Neutrophil (primary cell): ENCODE measurements at regions not wholly inside any gene's neighbourhood (a gene's known extent, or its start where the extent isn't known, plus 50 kb on each side); places are given as distances from the start of the nearest gene placed in this dataset.

Experiments used
- H3K27ac ChIP-seq: fragments of 200-600 bp; sonication (generic); 2 replicates; pipeline ENCODE4 v1.5.1; 2016; ENCODE audit warnings: mild to moderate bottlenecking, moderate library complexity
- H3K27me3 ChIP-seq: fragments of 200-600 bp; sonication (generic); 2 replicates; pipeline ENCODE4 v1.6.0; 2016; ENCODE audit warnings: mild to moderate bottlenecking
- H3K36me3 ChIP-seq: fragments of 200-600 bp; sonication (generic); 2 replicates; pipeline ENCODE4 v1.5.1; 2017
- H3K4me1 ChIP-seq, 2 experiments: fragments of 200-600 bp in 1 of 2; sonication (generic) in 1 of 2; 1 replicate in 1 of 2; 2 replicates in 1 of 2; pipeline versions ENCODE4 v1.5.1 to v1.6.1; 2013 to 2016; ENCODE audit warnings: low read depth in 1 of 2, low read length in 1 of 2, mild to moderate bottlenecking in 1 of 2, moderate library complexity in 1 of 2; ENCODE audit not compliant: control insufficient read depth in 1 of 2, insufficient read depth in 1 of 2
- H3K4me3 ChIP-seq, 2 experiments: fragments of 200-600 bp in 1 of 2; sonication (generic) in 1 of 2; 1 replicate in 1 of 2; 2 replicates in 1 of 2; pipeline ENCODE4 v1.5.1; 2013 to 2016; ENCODE audit warnings: low read depth in 1 of 2, low read length in 1 of 2, mild to moderate bottlenecking in 1 of 2, moderate library complexity in 1 of 2
- H3K9me3 ChIP-seq: fragments of 200-600 bp; sonication (generic); 2 replicates; pipeline ENCODE4 v1.5.1; 2016
- CTCF ChIP-seq: fragments of 200-600 bp; sonication (generic); IDR thresholded peaks from 2 replicates; pipeline ENCODE4 v1.5.1; 2016; ENCODE audit warnings: antibody characterized with exemption

DNA sequence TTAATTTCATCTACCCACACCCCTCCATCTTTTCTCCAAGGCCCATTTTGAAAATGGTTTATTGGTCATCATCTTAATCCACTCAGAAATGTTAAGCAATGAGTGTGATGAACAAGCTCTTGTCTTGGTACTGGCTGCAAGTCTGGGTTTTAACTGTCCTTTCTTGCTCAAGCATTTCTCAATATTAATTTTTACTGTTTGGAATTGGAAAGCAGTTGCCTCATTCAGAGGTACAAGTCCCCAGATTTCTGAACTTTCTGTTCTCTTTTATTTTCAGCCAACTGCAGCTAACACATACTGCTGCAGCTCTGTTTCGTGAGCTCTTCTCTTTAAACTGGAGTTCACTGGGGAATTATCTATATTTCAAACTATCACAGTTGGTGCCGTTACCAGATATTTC is 99.4 kb upstream of the TEX51 start:
- no peak for TF ChIP-seq CTCF
- no peak overlapping the region for H3K27ac ChIP-seq
- H3K27me3 ChIP-seq = peaks cover 6% of the 10 kb centered on the region
- H3K4me3 ChIP-seq = no peak overlapping the region
- no peaks in the 10 kb centered on the region for H3K36me3 ChIP-seq
- H3K4me1 ChIP-seq = peaks cover 5% of the 10 kb centered on the region in 2 experiments
- H3K9me3 ChIP-seq = no peaks in the 10 kb centered on the region

GRCh38 chr2:126801473-126801872 is 97.2 kb upstream of the TEX51 start:
- peaks cover 5% of the 10 kb centered on the region in 2 experiments for H3K4me1 ChIP-seq
- H3K27me3 ChIP-seq = no peaks in the 10 kb centered on the region
- H3K27ac ChIP-seq = no peak overlapping the region
- TF ChIP-seq CTCF = no peak
- no peak overlapping the region for H3K4me3 ChIP-seq
- H3K9me3 ChIP-seq = no peaks in the 10 kb centered on the region
- no peaks in the 10 kb centered on the region for H3K36me3 ChIP-seq

- H3K4me3 ChIP-seq = no peak overlapping the region
- no peak overlapping the region for H3K27ac ChIP-seq
- H3K36me3 ChIP-seq = no peaks in the 10 kb centered on the region
- peaks cover 5% of the 10 kb centered on the region in 2 experiments for H3K4me1 ChIP-seq
- H3K9me3 ChIP-seq = no peaks in the 10 kb centered on the region
- no peaks in the 10 kb centered on the region for H3K27me3 ChIP-seq
- no peak for TF ChIP-seq CTCF
Measured at GRCh38 chr2:126802316-126802715, 96.4 kb upstream of the TEX51 start.

DNA sequence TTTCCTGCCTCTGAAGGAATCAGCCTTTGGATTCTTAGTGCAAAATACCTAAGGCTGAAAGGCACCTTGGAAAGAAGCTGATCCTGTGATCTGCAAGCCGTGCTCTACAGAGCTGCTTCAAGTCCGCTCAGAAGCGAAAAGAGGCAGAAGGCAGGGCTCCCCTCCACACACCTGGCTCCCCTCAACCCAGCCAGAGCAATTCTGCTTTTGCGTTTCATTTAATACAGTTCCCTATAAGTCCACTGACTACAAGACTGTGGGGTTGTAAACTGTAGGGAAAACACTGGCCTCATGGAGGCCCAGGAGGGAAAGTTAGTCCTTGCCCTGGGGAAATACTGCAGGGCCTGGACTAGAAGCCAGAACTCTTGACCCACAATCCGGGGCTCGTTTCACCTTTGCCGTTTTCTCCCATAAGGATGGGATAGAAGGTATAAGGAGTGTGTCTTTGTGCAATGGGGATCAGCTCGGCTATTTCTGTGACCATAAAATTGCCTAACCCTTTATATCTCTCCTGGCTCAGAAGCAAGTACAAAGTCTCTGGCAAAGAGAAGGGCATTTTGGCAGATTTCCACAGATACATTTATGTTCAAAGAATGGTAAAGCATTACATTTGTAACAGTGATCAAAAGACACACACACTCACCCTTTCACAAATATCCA is 95.8 kb upstream of the TEX51 start:
- Histone ChIP-seq H3K36me3 (no peaks in the 10 kb centered on the region), H3K4me1 (peaks cover 5% of the 10 kb centered on the region in 2 experiments), H3K27me3 (no peaks in the 10 kb centered on the region), H3K9me3 (no peaks in the 10 kb centered on the region), H3K27ac (no peak overlapping the region), H3K4me3 (no peak overlapping the region)
- no peak for TF ChIP-seq CTCF

- TF ChIP-seq CTCF = no peak
- H3K9me3 ChIP-seq = no peaks in the 10 kb centered on the region
- H3K27me3 ChIP-seq = no peaks in the 10 kb centered on the region
- H3K27ac ChIP-seq = no peak overlapping the region
- peaks cover 5% of the 10 kb centered on the region in 2 experiments for H3K4me1 ChIP-seq
- H3K36me3 ChIP-seq = no peaks in the 10 kb centered on the region
- no peak overlapping the region for H3K4me3 ChIP-seq
Measured at GRCh38 chr2:126803434-126803775, 95.3 kb upstream of the TEX51 start.

DNA sequence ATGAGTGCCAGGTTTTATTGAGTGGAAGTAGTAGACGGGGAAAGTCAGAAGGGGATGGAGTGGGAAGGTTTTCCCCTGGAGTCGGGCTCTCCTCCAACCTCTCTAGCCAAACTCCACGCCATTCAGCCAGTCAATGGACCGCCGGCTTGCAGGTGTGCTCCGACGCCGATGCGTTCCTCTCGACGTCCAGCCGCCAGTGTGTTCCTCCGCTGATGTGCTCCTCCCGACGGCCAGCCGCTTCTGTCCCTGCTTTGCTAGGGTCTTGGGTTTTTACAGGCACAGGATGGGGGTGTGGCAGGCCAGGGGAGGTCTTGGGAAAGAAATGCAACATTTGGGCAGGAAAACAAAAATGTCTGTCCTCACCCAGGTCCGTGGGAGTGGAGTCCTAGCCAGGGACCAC is 94.3 kb upstream of the TEX51 start:
- H3K27me3 ChIP-seq = peaks cover 7% of the 10 kb centered on the region
- no peaks in the 10 kb centered on the region for H3K9me3 ChIP-seq
- peaks cover 2 to 4% of the 10 kb centered on the region in 2 experiments for H3K4me1 ChIP-seq
- no peaks in the 10 kb centered on the region for H3K36me3 ChIP-seq
- H3K27ac ChIP-seq = no peak overlapping the region
- TF ChIP-seq CTCF = no peak
- no peak overlapping the region for H3K4me3 ChIP-seq
